Gastrocnemius medialis (tissue), 4 donors: ENCODE measurements at regions not wholly inside any gene's neighbourhood (a gene's known extent, or its start where the extent isn't known, plus 50 kb on each side); places are given as distances from the start of the nearest gene placed in this dataset.

Experiments
- CTCF ChIP-seq, 5 experiments: fragments of 450-650 bp in 3 of 5; fragments of 200-600 bp in 2 of 5; sonication (generic) in 2 of 5; IDR thresholded peaks in 4 of 5; conservative IDR thresholded peaks in 1 of 5; 1 replicate in 4 of 5; 2 replicates in 1 of 5; pipeline ENCODE4 v1.5.1; 2016 to 2019; ENCODE audit warnings: antibody characterized with exemption in 5 of 5, mild to moderate bottlenecking in 3 of 5, moderate library complexity in 3 of 5
- POLR2A ChIP-seq, 2 donors: fragments of 450-650 bp; IDR thresholded peaks; one replicate each; pipeline ENCODE4 v1.6.1; 2017; ENCODE audit warnings: antibody characterized with exemption in 2 of 2, mild to moderate bottlenecking in 2 of 2, moderate library complexity in 2 of 2

GRCh38 chr2:79275863-79276262 is 116.3 kb upstream of the REG3A start:
- TF ChIP-seq CTCF (IDR thresholded peaks at IDR 0.05 in 4 of 5, conservative IDR thresholded peaks at IDR 0.05 in 1 of 5) (no peak), POLR2A (IDR thresholded peaks at IDR 0.05) (no peak)
